ENCODE measurements at regions not wholly inside any gene's neighbourhood (a gene's known extent, or its start where the extent isn't known, plus 50 kb on each side); places are given as distances from the start of the nearest gene placed in this dataset.

- no peak for DNase-seq (ENCODE audit: low read depth)
These were observed 236.5 kb upstream of the GRIP1 start for GRCh38 chr12:66915306-66915904.

GRCh38 chr12:66916189-66916588 lies 237.3 kb upstream of the GRIP1 start:
- no peak for DNase-seq (ENCODE audit: low read depth)

GRCh38 chr12:66919466-66919865 lies 240.6 kb upstream of the GRIP1 start:
- DNase-seq (ENCODE audit: low read depth), result no peak

- no peak for DNase-seq (ENCODE audit: low read depth)
These were observed 241.3 kb upstream of the GRIP1 start for GRCh38 chr12:66920205-66920604.

- no peak for DNase-seq (ENCODE audit: low read depth)
These were observed 242.3 kb upstream of the GRIP1 start for GRCh38 chr12:66921151-66921550.

- no peak for DNase-seq (ENCODE audit: low read depth)
These were observed 246.2 kb upstream of the GRIP1 start for GRCh38 chr12:66925083-66925482.

GRCh38 chr12:66929121-66929520 lies 250.2 kb upstream of the GRIP1 start:
- no peak for DNase-seq (ENCODE audit: low read depth)

- no peak for DNase-seq (ENCODE audit: low read depth)
These were observed 252.2 kb upstream of the GRIP1 start for GRCh38 chr12:66931091-66931490.

- DNase-seq (ENCODE audit: low read depth), result no peak
These were observed 253.2 kb upstream of the GRIP1 start for GRCh38 chr12:66932126-66932525.

GRCh38 chr12:66934302-66935062 lies 255.6 kb upstream of the GRIP1 start:
- no peak for DNase-seq (ENCODE audit: low read depth)

- DNase-seq (ENCODE audit: low read depth), result no peak
These were observed 262.3 kb upstream of the GRIP1 start for GRCh38 chr12:66941150-66941549.

GRCh38 chr12:66942741-66943465 lies 264.0 kb upstream of the GRIP1 start:
- no peak for DNase-seq (ENCODE audit: low read depth)

- DNase-seq (ENCODE audit: low read depth), result no peak
These were observed 265.5 kb upstream of the GRIP1 start for GRCh38 chr12:66944365-66944764.

- DNase-seq (ENCODE audit: low read depth), result no peak
These were observed 266.4 kb upstream of the GRIP1 start for GRCh38 chr12:66945189-66945817.

- no peak for DNase-seq (ENCODE audit: low read depth)
These were observed 268.2 kb upstream of the GRIP1 start for GRCh38 chr12:66947119-66947518.

- no peak for DNase-seq (ENCODE audit: low read depth)
These were observed 273.8 kb upstream of the GRIP1 start for GRCh38 chr12:66952668-66953067.

GRCh38 chr12:66956300-66956699 lies 277.4 kb upstream of the GRIP1 start:
- DNase-seq (ENCODE audit: low read depth), result no peak

GRCh38 chr12:66959276-66959675 lies 280.4 kb upstream of the GRIP1 start:
- DNase-seq (ENCODE audit: low read depth), result no peak

GRCh38 chr12:66960006-66960405 lies 281.1 kb upstream of the GRIP1 start:
- DNase-seq (ENCODE audit: low read depth), result no peak

GRCh38 chr12:66960704-66961690 lies 282.1 kb upstream of the GRIP1 start:
- DNase-seq (ENCODE audit: low read depth), result no peak

GRCh38 chr12:66962290-66962689 lies 283.4 kb upstream of the GRIP1 start:
- DNase-seq (ENCODE audit: low read depth), result no peak

GRCh38 chr12:66963901-66964300 lies 285.0 kb upstream of the GRIP1 start:
- DNase-seq (ENCODE audit: low read depth), result no peak
